CD14-positive monocyte (primary cell): ENCODE measurements at regions not wholly inside any gene's neighbourhood (a gene's known extent, or its start where the extent isn't known, plus 50 kb on each side); places are given as distances from the start of the nearest gene placed in this dataset.
A peak's percentile ranks its signal among the peaks of the same experiment; 100 is the strongest.

Experiments used
- DNase-seq, 3 donors: peaks; one replicate each; pipeline ENCODE4 v3.0.0-alpha.2; 2011 to 2022
- H2AFZ ChIP-seq: 2 replicates; pipeline ENCODE4 v1.6.0; 2012; ENCODE audit warnings: mild to moderate bottlenecking, low read depth, low read length, inconsistent platforms; ENCODE audit not compliant: insufficient read depth, poor library complexity, severe bottlenecking
- H3K27ac ChIP-seq, 2 donors: 1 replicate in 1 of 2; 2 replicates in 1 of 2; pipeline ENCODE4 v1.5.1; 2012 to 2013; ENCODE audit warnings: low read length in 2 of 2, control low read depth in 1 of 2, inconsistent platforms in 1 of 2, low read depth in 1 of 2, mild to moderate bottlenecking in 1 of 2
- H3K27me3 ChIP-seq, 2 donors: one replicate each; pipeline versions ENCODE4 v1.6.0 to v1.6.1; 2011 to 2013; ENCODE audit warnings: low read length in 2 of 2; ENCODE audit not compliant: control insufficient read depth in 2 of 2, insufficient read depth in 2 of 2
- H3K36me3 ChIP-seq, 2 donors: replicated peaks in 1 of 2; 1 replicate in 1 of 2; 2 replicates in 1 of 2; pipeline versions ENCODE4 v1.5.1 to v1.6.1; 2012 to 2013; ENCODE audit warnings: low read length in 2 of 2, control low read depth in 1 of 2, inconsistent platforms in 1 of 2, mild to moderate bottlenecking in 1 of 2; ENCODE audit not compliant: insufficient read depth in 2 of 2, control insufficient read depth in 1 of 2
- H3K4me1 ChIP-seq, 2 donors: 1 replicate in 1 of 2; 2 replicates in 1 of 2; pipeline versions ENCODE4 v1.5.1 to v1.6.1; 2012 to 2013; ENCODE audit warnings: low read length in 2 of 2, control low read depth in 1 of 2, inconsistent platforms in 1 of 2, mild to moderate bottlenecking in 1 of 2, moderate library complexity in 1 of 2; ENCODE audit not compliant: insufficient read depth in 2 of 2, control insufficient read depth in 1 of 2
- H3K4me2 ChIP-seq: replicated peaks from 2 replicates; pipeline ENCODE3; 2012; ENCODE audit warnings: low read length, moderate library complexity, mild to moderate bottlenecking; ENCODE audit not compliant: poor library complexity, severe bottlenecking; ENCODE audit errors: extremely low read depth
- H3K4me3 ChIP-seq, 3 experiments: fragments of 200-600 bp in 1 of 3; sonication (generic) in 1 of 3; replicated peaks in 1 of 3; 1 replicate in 2 of 3; 2 replicates in 1 of 3; pipeline ENCODE4 v1.5.1; 2011 to 2013; ENCODE audit warnings: low read length in 3 of 3, mild to moderate bottlenecking in 3 of 3, control low read depth in 2 of 3, low read depth in 2 of 3, inconsistent platforms in 1 of 3, moderate library complexity in 1 of 3
- H3K79me2 ChIP-seq: 2 replicates; pipeline ENCODE4 v1.6.0; 2012; ENCODE audit warnings: mild to moderate bottlenecking, control low read depth, inconsistent platforms, low read length, moderate library complexity; ENCODE audit not compliant: insufficient read depth
- H3K9ac ChIP-seq: 2 replicates; pipeline ENCODE4 v1.6.0; 2017; ENCODE audit warnings: low read length, mild to moderate bottlenecking; ENCODE audit not compliant: insufficient read depth, poor library complexity, severe bottlenecking
- H3K9me3 ChIP-seq, 2 donors: replicated peaks in 1 of 2; 1 replicate in 1 of 2; 2 replicates in 1 of 2; pipeline versions ENCODE4 v1.5.1 to v1.6.1; 2012 to 2013; ENCODE audit warnings: low read length in 2 of 2, control low read depth in 1 of 2; ENCODE audit not compliant: control insufficient read depth in 1 of 2, insufficient read depth in 1 of 2
- H4K20me1 ChIP-seq: 2 replicates; pipeline ENCODE4 v1.6.0; 2012; ENCODE audit warnings: mild to moderate bottlenecking, low read length, control low read depth, moderate library complexity; ENCODE audit not compliant: insufficient read depth
- H3K27ac Mint-ChIP-seq, 7 donors: one replicate each; pipeline ENCODE4 v1.8.0; 2020; ENCODE audit warnings: mild to moderate bottlenecking in 7 of 7, mixed read lengths in 7 of 7, moderate library complexity in 6 of 7, inconsistent platforms in 2 of 7
- H3K27me3 Mint-ChIP-seq, 3 donors: one replicate each; pipeline ENCODE4 v1.8.0; 2021 to 2022; ENCODE audit warnings: low read depth in 3 of 3, mild to moderate bottlenecking in 3 of 3, mixed read lengths in 3 of 3, moderate library complexity in 3 of 3, inconsistent platforms in 1 of 3
- H3K36me3 Mint-ChIP-seq, 2 donors: one replicate each; pipeline ENCODE4 v1.8.0; 2020; ENCODE audit warnings: mixed read lengths in 2 of 2, inconsistent platforms in 1 of 2, mild to moderate bottlenecking in 1 of 2
- H3K4me1 Mint-ChIP-seq: one replicate; pipeline ENCODE4 v1.8.0; 2020; ENCODE audit warnings: mild to moderate bottlenecking, mixed read lengths
- H3K4me3 Mint-ChIP-seq, 2 donors: one replicate each; pipeline ENCODE4 v1.8.0; 2020; ENCODE audit warnings: mild to moderate bottlenecking in 2 of 2, mixed read lengths in 2 of 2, moderate library complexity in 1 of 2
- H3K9me3 Mint-ChIP-seq, 7 donors: one replicate each; pipeline ENCODE4 v1.8.0; 2020 to 2022; ENCODE audit warnings: mixed read lengths in 7 of 7, mild to moderate bottlenecking in 6 of 7, moderate library complexity in 6 of 7, inconsistent platforms in 2 of 7
- WGBS: methylation state at CpG from one replicate; pipeline ENCODE4 v1.1.5; 2013; ENCODE audit warnings: missing lambda C conversion rate; ENCODE audit not compliant: insufficient coverage; 5-methylcytosine and 5-hydroxymethylcytosine counted together
- intact Hi-C, 2 donors: fragments of 100-400 bp; cut with micrococcal nuclease; formaldehyde crosslinking; loops; one replicate each; pipeline versions ENCODE4 v1.15.0 to v1.15.1; 2023
- TF ChIP-seq, protein P1 (sequence below): fragments of 200-600 bp; IDR thresholded peaks from one replicate; pipeline ENCODE4 v1.8.0; 2022; ENCODE audit warnings: antibody characterized with exemption, mild to moderate bottlenecking

DNA sequence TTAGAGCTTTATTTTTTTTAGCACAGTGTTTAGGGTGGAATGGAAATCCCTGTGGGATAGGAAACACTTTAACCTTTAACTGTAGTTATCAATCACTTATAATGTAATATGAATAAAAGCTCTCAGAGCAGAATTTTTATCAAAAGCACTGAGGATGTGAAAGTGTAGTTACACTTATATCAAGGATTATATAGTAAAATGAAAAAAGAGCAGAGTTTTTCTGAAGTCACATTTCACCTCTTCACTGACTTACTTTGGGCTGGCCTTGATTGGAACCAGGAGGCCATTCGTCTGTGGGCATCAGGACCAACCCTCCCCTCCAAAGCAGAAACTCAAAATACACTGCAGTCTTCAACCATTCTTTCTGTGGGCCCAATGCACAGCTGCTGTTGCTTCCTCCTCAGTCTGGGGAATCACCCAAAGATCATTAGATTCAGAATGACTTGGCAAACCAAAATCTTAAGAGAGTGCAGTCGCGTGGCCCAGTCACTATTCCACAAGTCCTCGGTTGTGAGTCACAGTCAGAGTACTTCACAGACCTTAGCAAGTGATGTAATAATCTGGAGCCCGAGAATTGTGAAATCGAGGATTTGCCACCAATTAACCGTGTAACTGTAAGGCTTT lies 132.6 kb upstream of the COL8A1 start:
- no peak overlapping the region for H3K9ac ChIP-seq
- Mint-ChIP-seq H3K4me1 (peaks cover 5% of the 10 kb centered on the region), H3K9me3 (peaks cover 0 to 3% (median 0%) of the 10 kb centered on the region in 7 donors), H3K4me3 (no peak overlapping the region), H3K27ac (peak overlapping the region; percentile 78 to 96 (median 92)), H3K36me3 (no peaks in the 10 kb centered on the region), H3K27me3 (peaks cover 0 to 4% (median 4%) of the 10 kb centered on the region in 3 donors)
- H3K36me3 ChIP-seq, result no peaks in the 10 kb centered on the region
- H3K4me3 ChIP-seq, result no peak overlapping the region
- 0% methylated on average over 1 of the region's 7 CpGs for WGBS
- intact Hi-C loops, result no loop called here
- H3K79me2 ChIP-seq, result no peaks in the 10 kb centered on the region
- peaks cover 10% of the 10 kb centered on the region in 2 donors for H3K4me1 ChIP-seq
- H2AFZ ChIP-seq, result no peak overlapping the region
- no peaks in the 10 kb centered on the region for H3K9me3 ChIP-seq
- H3K27ac ChIP-seq, result peak overlapping the region; percentile 67 to 70
- TF ChIP-seq, protein P1, sequence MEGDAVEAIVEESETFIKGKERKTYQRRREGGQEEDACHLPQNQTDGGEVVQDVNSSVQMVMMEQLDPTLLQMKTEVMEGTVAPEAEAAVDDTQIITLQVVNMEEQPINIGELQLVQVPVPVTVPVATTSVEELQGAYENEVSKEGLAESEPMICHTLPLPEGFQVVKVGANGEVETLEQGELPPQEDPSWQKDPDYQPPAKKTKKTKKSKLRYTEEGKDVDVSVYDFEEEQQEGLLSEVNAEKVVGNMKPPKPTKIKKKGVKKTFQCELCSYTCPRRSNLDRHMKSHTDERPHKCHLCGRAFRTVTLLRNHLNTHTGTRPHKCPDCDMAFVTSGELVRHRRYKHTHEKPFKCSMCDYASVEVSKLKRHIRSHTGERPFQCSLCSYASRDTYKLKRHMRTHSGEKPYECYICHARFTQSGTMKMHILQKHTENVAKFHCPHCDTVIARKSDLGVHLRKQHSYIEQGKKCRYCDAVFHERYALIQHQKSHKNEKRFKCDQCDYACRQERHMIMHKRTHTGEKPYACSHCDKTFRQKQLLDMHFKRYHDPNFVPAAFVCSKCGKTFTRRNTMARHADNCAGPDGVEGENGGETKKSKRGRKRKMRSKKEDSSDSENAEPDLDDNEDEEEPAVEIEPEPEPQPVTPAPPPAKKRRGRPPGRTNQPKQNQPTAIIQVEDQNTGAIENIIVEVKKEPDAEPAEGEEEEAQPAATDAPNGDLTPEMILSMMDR, result no peak
- H3K4me2 ChIP-seq, result no peak overlapping the region
- no peaks in the 10 kb centered on the region for H4K20me1 ChIP-seq
- H3K27me3 ChIP-seq, result no peaks in the 10 kb centered on the region
- DNase-seq, result peak; percentile 86 to 99 (median 90)

DNA sequence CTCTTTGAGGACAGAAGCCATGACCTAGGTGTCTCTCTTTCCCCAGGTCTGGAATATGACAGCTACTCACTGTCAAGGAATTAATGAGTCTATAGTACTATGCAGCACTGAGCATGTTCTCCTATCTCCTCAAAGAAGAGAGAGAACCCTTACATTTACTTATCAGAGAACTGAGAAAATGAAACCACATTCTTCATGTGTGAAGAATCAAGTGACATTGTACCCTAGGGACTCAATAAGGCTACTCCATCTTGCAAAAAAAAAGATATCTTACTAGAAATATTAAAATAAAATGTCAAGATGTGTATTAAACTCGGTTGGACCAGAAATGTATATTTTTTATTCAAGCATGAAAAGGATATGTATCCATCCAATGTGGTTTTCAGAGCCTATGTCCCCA lies 133.2 kb upstream of the COL8A1 start:
- Histone ChIP-seq H3K9ac (no peak overlapping the region), H3K79me2 (no peaks in the 10 kb centered on the region), H2AFZ (no peak overlapping the region), H3K4me3 (no peak overlapping the region), H3K27ac (peak overlapping the region in 1 of 2 donors; percentile 70), H3K4me2 (no peak overlapping the region), H3K36me3 (no peaks in the 10 kb centered on the region), H3K4me1 (peaks cover 10% of the 10 kb centered on the region in 2 donors), H3K9me3 (no peaks in the 10 kb centered on the region), H3K27me3 (no peaks in the 10 kb centered on the region), H4K20me1 (no peaks in the 10 kb centered on the region)
- Mint-ChIP-seq H3K27ac (peak overlapping the region in 5 of 7 donors; percentile 87 to 96 (median 92)), H3K27me3 (peaks cover 0 to 2% (median 1%) of the 10 kb centered on the region in 3 donors), H3K4me1 (peaks cover 5% of the 10 kb centered on the region), H3K9me3 (peaks cover 0 to 3% (median 0%) of the 10 kb centered on the region in 7 donors), H3K36me3 (no peaks in the 10 kb centered on the region), H3K4me3 (no peak overlapping the region)
- intact Hi-C loops, result no loop called here
- no CpG with 5 or more reads among the region's 1 CpG for WGBS
- TF ChIP-seq, protein P1, result no peak
- no peak for DNase-seq
